Mammary epithelial cell (primary cell): ENCODE measurements at regions not wholly inside any gene's neighbourhood (a gene's known extent, or its start where the extent isn't known, plus 50 kb on each side); places are given as distances from the start of the nearest gene placed in this dataset.

Source experiments
- EZH2 ChIP-seq: IDR thresholded peaks from 2 replicates; pipeline ENCODE4 v1.6.1; 2012; ENCODE audit warnings: low read length, inconsistent platforms, borderline replicate concordance
- TF ChIP-seq, protein P1 (sequence below), 2 donors: IDR thresholded peaks in 1 of 2; conservative IDR thresholded peaks in 1 of 2; 2 replicates each; pipeline ENCODE4 v1.5.1; 2011 to 2012; ENCODE audit warnings: inconsistent platforms in 2 of 2, low read length in 2 of 2, mild to moderate bottlenecking in 2 of 2, control low read depth in 1 of 2, low read depth in 1 of 2; ENCODE audit not compliant: insufficient read depth in 1 of 2; ENCODE audit errors: extremely low read depth in 1 of 2

DNA sequence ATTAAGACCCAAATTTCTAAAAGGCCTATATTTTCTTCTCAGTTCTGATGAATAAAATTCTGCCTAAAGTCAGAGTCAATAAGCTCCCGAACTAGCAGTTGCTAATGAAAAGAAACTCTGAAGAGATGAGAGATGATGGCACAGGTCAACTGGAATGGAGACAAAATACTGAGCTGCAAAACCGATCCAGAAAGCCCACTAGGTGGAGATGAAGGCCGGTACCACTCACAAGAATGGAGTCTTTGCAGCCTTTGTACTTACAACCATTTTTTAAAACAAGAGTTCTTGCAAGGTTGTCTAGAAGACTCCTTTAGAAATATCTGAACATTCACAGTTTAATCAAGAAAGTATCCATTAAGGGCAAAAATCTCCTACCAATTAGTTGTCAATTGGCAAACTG, 119.9 kb upstream of the TJP1 start:
- TF ChIP-seq, protein P1, sequence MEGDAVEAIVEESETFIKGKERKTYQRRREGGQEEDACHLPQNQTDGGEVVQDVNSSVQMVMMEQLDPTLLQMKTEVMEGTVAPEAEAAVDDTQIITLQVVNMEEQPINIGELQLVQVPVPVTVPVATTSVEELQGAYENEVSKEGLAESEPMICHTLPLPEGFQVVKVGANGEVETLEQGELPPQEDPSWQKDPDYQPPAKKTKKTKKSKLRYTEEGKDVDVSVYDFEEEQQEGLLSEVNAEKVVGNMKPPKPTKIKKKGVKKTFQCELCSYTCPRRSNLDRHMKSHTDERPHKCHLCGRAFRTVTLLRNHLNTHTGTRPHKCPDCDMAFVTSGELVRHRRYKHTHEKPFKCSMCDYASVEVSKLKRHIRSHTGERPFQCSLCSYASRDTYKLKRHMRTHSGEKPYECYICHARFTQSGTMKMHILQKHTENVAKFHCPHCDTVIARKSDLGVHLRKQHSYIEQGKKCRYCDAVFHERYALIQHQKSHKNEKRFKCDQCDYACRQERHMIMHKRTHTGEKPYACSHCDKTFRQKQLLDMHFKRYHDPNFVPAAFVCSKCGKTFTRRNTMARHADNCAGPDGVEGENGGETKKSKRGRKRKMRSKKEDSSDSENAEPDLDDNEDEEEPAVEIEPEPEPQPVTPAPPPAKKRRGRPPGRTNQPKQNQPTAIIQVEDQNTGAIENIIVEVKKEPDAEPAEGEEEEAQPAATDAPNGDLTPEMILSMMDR (conservative IDR thresholded peaks at IDR 0.05 in 1 of 2, IDR thresholded peaks at IDR 0.05 in 1 of 2; ENCODE audit: extremely low read depth in 1 of 2, insufficient read depth in 1 of 2, low read depth in 1 of 2, low read length in 2 of 2): no peak
- no peak for TF ChIP-seq EZH2
